Lower leg skin (tissue), 4 donors: ENCODE measurements at regions not wholly inside any gene's neighbourhood (a gene's known extent, or its start where the extent isn't known, plus 50 kb on each side); places are given as distances from the start of the nearest gene placed in this dataset.

Experiments used
- DNase-seq, 2 donors: peaks; one replicate each; pipeline ENCODE4 v3.0.0-alpha.2; 2019; ENCODE audit warnings: low spot score in 2 of 2
- H3K4me3 ChIP-seq: fragments of 200-600 bp; sonication (generic); 2 replicates; pipeline ENCODE4 v1.5.1; 2017; ENCODE audit warnings: mild to moderate bottlenecking, low read depth; ENCODE audit not compliant: poor library complexity, severe bottlenecking
- POLR2A ChIP-seq, 2 donors: fragments of 450-650 bp; IDR thresholded peaks; one replicate each; pipeline ENCODE4 v1.6.1; 2016 to 2017; ENCODE audit warnings: antibody characterized with exemption in 2 of 2, mild to moderate bottlenecking in 1 of 2, moderate library complexity in 1 of 2
- WGBS, 2 donors: methylation state at CpG; one replicate each; pipeline ENCODE4 v1.1.5; 2018; 5-methylcytosine and 5-hydroxymethylcytosine counted together
- intact Hi-C: fragments of 100-400 bp; cut with DNase I; formaldehyde crosslinking; loops from one replicate; pipeline ENCODE4 v1.15.0; 2023; ENCODE audit warnings: low total_unique reads
- TF ChIP-seq, protein P1 (sequence below), 3 donors: fragments of 450-650 bp; IDR thresholded peaks; one replicate each; pipeline ENCODE4 v1.5.1; 2016; ENCODE audit warnings: antibody characterized with exemption in 3 of 3, mild to moderate bottlenecking in 3 of 3, moderate library complexity in 2 of 3

DNA sequence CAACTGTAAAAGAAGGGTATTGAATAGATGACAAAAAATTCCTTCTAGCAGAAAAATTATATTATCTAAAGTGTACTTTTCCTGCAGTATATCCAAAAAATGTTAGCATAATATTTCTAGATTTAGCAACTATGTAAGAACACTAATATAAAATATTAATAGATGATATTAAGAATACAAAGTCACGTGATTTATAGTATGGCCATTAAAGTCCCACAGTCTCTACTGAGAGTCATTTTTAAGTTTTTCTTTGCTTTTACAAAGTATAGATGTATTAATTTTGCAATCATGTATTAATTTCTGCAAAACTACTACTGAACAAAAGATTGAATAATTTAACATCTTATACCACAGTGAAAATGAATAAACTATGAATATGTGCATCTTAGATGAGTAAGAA lies 94.9 kb downstream of the ZWINT start:
- intact Hi-C loops: no loop called here
- TF ChIP-seq, protein P1, sequence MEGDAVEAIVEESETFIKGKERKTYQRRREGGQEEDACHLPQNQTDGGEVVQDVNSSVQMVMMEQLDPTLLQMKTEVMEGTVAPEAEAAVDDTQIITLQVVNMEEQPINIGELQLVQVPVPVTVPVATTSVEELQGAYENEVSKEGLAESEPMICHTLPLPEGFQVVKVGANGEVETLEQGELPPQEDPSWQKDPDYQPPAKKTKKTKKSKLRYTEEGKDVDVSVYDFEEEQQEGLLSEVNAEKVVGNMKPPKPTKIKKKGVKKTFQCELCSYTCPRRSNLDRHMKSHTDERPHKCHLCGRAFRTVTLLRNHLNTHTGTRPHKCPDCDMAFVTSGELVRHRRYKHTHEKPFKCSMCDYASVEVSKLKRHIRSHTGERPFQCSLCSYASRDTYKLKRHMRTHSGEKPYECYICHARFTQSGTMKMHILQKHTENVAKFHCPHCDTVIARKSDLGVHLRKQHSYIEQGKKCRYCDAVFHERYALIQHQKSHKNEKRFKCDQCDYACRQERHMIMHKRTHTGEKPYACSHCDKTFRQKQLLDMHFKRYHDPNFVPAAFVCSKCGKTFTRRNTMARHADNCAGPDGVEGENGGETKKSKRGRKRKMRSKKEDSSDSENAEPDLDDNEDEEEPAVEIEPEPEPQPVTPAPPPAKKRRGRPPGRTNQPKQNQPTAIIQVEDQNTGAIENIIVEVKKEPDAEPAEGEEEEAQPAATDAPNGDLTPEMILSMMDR (IDR thresholded peaks at IDR 0.05): no peak
- H3K4me3 ChIP-seq: no peak overlapping the region
- WGBS, 2 donors: 85 to 91% methylated on average over 1 of the region's 1 CpG
- no peak for DNase-seq

DNA sequence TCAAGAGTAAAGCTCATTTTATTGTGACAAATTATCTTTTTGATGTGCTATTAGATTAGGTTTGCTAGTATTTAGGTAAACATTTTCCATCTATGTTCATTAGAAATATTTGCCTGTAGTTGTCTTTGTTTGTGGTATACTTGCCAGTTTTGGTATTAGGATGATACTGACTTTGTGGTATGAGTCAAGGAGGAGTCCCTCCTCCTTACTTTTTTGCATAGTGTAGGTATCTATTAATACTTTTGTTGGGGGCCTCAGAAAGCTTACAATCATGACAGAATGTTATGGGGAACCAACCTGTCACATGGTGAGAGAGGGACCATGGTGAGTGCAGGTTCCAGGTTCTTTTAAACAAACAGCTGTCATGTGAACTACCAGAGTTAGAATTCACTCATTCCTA lies 102.1 kb downstream of the ZWINT start:
- TF ChIP-seq, protein P1 (IDR thresholded peaks at IDR 0.05): no peak
- no peak for TF ChIP-seq POLR2A (IDR thresholded peaks at IDR 0.05)
- DNase-seq: no peak
- H3K4me3 ChIP-seq: no peak overlapping the region
- intact Hi-C loops: no loop called here

DNA sequence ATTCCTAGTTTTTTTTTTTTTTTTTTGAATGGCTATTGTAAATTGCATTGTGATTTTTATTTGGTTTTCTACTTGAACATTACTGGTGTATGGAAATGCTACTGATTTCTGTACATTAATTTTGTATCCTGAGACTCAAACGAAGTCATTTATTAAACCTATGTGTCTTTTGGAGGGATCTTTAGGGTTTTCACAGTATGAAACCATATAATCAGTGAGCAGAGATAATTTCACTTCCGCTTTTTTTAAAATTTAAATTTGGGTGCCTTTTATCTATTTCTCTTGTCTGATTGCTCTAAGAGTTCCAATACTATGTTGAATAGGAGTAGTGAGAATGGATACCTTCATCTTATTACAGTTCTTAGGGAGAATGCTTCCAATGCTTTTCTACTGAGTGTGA lies 102.7 kb downstream of the ZWINT start:
- 66 to 79% methylated on average over 2 of the region's 2 CpGs for WGBS, 2 donors
- TF ChIP-seq, protein P1 (IDR thresholded peaks at IDR 0.05): no peak
- intact Hi-C loops: no loop called here
- no peak overlapping the region for H3K4me3 ChIP-seq
- no peak for DNase-seq

DNA sequence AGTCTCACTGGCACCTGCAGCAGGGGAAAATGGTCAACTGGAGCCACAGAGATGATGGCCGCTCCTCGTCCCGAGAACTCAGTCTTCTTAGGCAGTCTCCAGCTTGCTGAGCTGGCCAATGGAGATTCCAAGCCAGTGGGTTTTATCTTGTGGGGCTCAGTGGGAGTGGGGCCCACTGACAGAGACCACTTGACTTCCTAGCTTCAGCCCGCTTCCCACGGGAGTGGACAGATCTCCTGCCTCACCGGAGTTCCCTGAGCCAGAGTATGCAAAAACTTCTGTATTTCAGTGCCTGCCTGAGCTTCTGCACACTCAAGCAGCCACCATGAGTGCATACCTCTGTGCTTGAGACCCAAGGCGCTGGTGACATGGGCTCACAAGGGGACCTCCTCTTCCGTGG lies 105.8 kb downstream of the ZWINT start:
- WGBS, 2 donors: 92% methylated on average over 8 of the region's 8 CpGs
- H3K4me3 ChIP-seq: no peak overlapping the region
- intact Hi-C loops: no loop called here
- TF ChIP-seq, protein P1 (IDR thresholded peaks at IDR 0.05): no peak
- no peak for TF ChIP-seq POLR2A (IDR thresholded peaks at IDR 0.05)
- peak in 1 of 2 donors; percentile 78 for DNase-seq

DNA sequence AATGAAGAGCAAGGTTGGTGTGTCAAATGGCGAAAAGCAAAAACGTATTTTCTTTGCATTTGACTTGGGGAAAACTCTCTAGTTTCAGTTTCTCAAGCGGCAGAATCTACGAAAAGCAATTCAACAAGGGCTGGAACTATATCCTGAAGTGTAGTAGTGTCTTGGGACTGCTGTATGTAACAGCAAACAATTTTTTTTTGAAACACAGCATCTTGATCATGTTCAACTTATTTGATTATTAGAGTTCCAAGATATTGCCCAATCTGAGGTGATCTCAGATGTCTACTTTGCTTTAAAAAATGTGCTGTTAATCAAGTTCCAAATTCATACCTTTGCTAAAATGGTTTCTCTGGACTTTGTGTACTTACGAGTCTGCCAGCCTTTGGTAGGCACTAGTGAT lies 120.6 kb downstream of the ZWINT start:
- DNase-seq: no peak
- H3K4me3 ChIP-seq: no peak overlapping the region
- WGBS, 2 donors: 78 to 79% methylated on average over 5 of the region's 5 CpGs
- intact Hi-C loops: no loop called here
- TF ChIP-seq, protein P1 (IDR thresholded peaks at IDR 0.05): no peak
- TF ChIP-seq POLR2A (IDR thresholded peaks at IDR 0.05): no peak

- no peak for DNase-seq
- intact Hi-C loops: no loop called here
- no peak overlapping the region for H3K4me3 ChIP-seq
- TF ChIP-seq, protein P1 (IDR thresholded peaks at IDR 0.05): no peak
- TF ChIP-seq POLR2A (IDR thresholded peaks at IDR 0.05): no peak
- 58 to 77% methylated on average over 5 of the region's 5 CpGs for WGBS, 2 donors
Observed at GRCh38 chr10:56231436-56231835, 129.6 kb downstream of the ZWINT start.
